Suppressor macrophage treated with lipopolysaccharide for 1 hour (primary cell): ENCODE measurements at regions not wholly inside any gene's neighbourhood (a gene's known extent, or its start where the extent isn't known, plus 50 kb on each side); places are given as distances from the start of the nearest gene placed in this dataset.

ENCODE experiments used
- DNase-seq, 3 donors: peaks; one replicate each; pipeline ENCODE4 v3.0.0-alpha.2; 2020 to 2022

- peak; percentile 52 to 57 (median 57) for DNase-seq
These were observed 246.1 kb upstream of the FN1 start for GRCh38 chr2:215681799-215682596.

- peak; percentile 60 to 88 (median 87) for DNase-seq
These were observed 245.0 kb upstream of the FN1 start for GRCh38 chr2:215680605-215681598.

GRCh38 chr2:215678094-215678493, 242.2 kb upstream of the FN1 start:
- peak in 2 of 3 donors; percentile 30 to 40 for DNase-seq

GRCh38 chr2:215677481-215677880, 241.6 kb upstream of the FN1 start:
- DNase-seq: peak in 2 of 3 donors; percentile 45 to 59

- DNase-seq: no peak
These were observed 236.5 kb upstream of the FN1 start for GRCh38 chr2:215672406-215672805.

GRCh38 chr2:215671691-215672090, 235.8 kb upstream of the FN1 start:
- no peak for DNase-seq

- DNase-seq: no peak
These were observed 235.4 kb upstream of the FN1 start for GRCh38 chr2:215671244-215671643.

GRCh38 chr2:215670396-215670795, 234.5 kb upstream of the FN1 start:
- no peak for DNase-seq

GRCh38 chr2:215668378-215668775, 232.5 kb upstream of the FN1 start:
- DNase-seq: no peak

- DNase-seq: no peak
These were observed 231.9 kb upstream of the FN1 start for GRCh38 chr2:215667585-215668377.

- DNase-seq: peak; percentile 87 to 97 (median 96)
These were observed 229.1 kb upstream of the FN1 start for GRCh38 chr2:215664847-215665525.

GRCh38 chr2:215662715-215663114, 226.8 kb upstream of the FN1 start:
- no peak for DNase-seq

- DNase-seq: no peak
These were observed 224.8 kb upstream of the FN1 start for GRCh38 chr2:215660687-215661086.

- no peak for DNase-seq
These were observed 223.8 kb upstream of the FN1 start for GRCh38 chr2:215659650-215660049.

- DNase-seq: no peak
These were observed 222.9 kb upstream of the FN1 start for GRCh38 chr2:215658635-215659305.

GRCh38 chr2:215657844-215658243, 222.0 kb upstream of the FN1 start:
- DNase-seq: peak; percentile 84 to 95 (median 95)

- DNase-seq: no peak
These were observed 218.4 kb upstream of the FN1 start for GRCh38 chr2:215654148-215654819.

GRCh38 chr2:215653344-215654030, 217.6 kb upstream of the FN1 start:
- DNase-seq: no peak

GRCh38 chr2:215652388-215652787, 216.5 kb upstream of the FN1 start:
- no peak for DNase-seq

GRCh38 chr2:215651412-215651811, 215.5 kb upstream of the FN1 start:
- no peak for DNase-seq
